Mammary epithelial cell (primary cell): ENCODE measurements at regions not wholly inside any gene's neighbourhood (a gene's known extent, or its start where the extent isn't known, plus 50 kb on each side); places are given as distances from the start of the nearest gene placed in this dataset.

Experiments
- EZH2 ChIP-seq: IDR thresholded peaks from 2 replicates; pipeline ENCODE4 v1.6.1; 2012; ENCODE audit warnings: low read length, inconsistent platforms, borderline replicate concordance
- TF ChIP-seq, protein P1 (sequence below), 2 donors: IDR thresholded peaks in 1 of 2; conservative IDR thresholded peaks in 1 of 2; 2 replicates each; pipeline ENCODE4 v1.5.1; 2011 to 2012; ENCODE audit warnings: inconsistent platforms in 2 of 2, low read length in 2 of 2, mild to moderate bottlenecking in 2 of 2, control low read depth in 1 of 2, low read depth in 1 of 2; ENCODE audit not compliant: insufficient read depth in 1 of 2; ENCODE audit errors: extremely low read depth in 1 of 2

DNA sequence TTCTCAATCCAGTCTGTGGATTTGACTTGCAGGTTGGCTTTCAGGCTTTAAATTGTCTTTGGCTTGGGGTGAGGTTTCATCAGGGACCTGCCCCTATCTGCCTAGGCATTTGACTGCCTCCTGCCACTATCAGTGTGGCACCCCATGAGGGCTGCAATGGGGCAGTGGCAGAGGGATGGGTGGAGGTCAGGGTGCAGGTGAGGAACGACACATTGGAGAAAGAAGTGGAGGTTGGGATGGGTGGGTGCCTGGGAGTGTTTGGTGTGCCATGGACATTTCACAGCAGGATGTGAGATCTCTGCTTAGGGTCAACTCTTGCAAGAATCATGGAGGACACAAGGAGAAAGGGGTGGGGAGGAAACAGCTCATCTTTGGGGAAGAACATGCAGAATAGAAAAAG, 625.1 kb downstream of the PTPRU start:
- TF ChIP-seq, protein P1, sequence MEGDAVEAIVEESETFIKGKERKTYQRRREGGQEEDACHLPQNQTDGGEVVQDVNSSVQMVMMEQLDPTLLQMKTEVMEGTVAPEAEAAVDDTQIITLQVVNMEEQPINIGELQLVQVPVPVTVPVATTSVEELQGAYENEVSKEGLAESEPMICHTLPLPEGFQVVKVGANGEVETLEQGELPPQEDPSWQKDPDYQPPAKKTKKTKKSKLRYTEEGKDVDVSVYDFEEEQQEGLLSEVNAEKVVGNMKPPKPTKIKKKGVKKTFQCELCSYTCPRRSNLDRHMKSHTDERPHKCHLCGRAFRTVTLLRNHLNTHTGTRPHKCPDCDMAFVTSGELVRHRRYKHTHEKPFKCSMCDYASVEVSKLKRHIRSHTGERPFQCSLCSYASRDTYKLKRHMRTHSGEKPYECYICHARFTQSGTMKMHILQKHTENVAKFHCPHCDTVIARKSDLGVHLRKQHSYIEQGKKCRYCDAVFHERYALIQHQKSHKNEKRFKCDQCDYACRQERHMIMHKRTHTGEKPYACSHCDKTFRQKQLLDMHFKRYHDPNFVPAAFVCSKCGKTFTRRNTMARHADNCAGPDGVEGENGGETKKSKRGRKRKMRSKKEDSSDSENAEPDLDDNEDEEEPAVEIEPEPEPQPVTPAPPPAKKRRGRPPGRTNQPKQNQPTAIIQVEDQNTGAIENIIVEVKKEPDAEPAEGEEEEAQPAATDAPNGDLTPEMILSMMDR (conservative IDR thresholded peaks at IDR 0.05 in 1 of 2, IDR thresholded peaks at IDR 0.05 in 1 of 2; ENCODE audit: extremely low read depth in 1 of 2, insufficient read depth in 1 of 2, low read depth in 1 of 2, low read length in 2 of 2): no peak
- no peak for TF ChIP-seq EZH2
